ENCODE measurements at regions not wholly inside any gene's neighbourhood (a gene's known extent, or its start where the extent isn't known, plus 50 kb on each side); places are given as distances from the start of the nearest gene placed in this dataset.
"Not testable (repeated sequence)": the region's sequence is repeated elsewhere in the genome, so short reads cannot be mapped to it uniquely, and the experiment has no call there.

- intact Hi-C loops (cut with DNase I) = no loop called here
- DNase-seq (ENCODE audit: low spot score) = no peak
Measured at GRCh38 chr13:56528040-56528790, 612.5 kb upstream of the PRR20A start.

DNA sequence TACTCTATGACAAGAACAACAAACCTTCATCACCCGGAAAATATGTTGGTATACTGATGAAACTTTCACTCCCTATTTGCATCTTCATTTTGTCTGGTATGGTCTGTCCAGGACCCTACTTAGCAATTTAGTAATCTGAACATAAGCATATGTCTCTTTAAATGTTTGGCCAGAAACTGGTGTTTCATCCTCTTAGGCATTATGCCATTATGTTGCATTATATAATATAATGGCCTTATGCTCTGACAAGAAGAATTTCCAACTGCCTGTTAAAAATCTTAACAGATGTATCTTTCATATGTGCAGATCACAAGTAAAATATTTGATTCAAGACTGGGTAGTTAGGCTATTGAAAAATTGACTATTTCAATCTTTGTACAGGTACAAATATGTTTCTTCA is 610.6 kb upstream of the PRR20A start:
- intact Hi-C loops (cut with DNase I) = no loop called here
- DNase-seq (ENCODE audit: low spot score) = no peak

DNA sequence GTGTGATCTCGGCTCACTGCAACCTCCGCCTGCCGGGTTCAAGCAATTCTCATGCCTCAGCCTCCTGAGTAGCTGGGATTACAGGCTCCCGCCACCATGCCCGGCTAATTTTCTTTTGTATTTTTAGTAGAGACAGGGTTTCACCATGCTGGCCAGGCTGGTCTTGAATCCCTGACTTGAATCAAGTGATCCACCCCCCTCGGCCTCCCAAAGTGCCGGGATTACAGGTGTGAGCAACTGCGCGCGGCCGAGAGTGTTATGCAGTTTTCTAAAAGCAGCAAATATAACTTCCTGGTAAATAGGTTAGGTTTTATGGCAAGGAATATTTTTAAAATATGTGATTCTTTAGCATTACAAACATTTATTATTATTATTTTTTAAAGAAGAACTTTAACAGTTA is 592.8 kb upstream of the PRR20A start:
- intact Hi-C loops (cut with DNase I); DNase-seq (ENCODE audit: low spot score): not testable (repeated sequence)

DNA sequence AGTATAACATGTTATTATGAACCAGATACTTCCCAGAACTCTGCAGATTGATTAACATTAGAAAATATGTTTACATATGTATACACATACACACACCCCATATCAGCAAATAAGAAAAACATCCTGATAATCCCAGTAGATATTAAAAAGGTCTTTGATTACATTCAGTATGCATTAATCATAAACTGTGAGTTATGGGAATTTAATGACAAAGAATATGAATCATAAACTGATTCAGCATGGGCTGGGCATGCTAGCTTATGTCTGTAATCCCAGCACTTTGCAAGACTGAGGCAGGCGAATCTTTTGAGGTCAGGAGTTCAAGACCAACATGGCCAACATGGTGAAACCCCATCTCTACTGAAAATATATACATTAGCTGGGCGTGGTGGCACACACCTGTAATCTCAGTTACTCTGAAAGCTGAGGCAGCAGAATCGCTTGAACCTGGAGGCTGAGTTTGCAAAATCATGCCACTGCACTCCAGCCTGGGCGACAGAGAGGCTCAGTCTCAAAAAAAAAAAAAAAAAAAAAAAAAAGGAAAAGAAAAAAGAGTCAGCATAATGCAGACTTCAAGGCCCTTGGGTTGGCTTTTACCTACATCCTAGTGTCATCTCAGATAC is 581.9 kb upstream of the PRR20A start:
- intact Hi-C loops (cut with DNase I) = no loop called here
- DNase-seq (ENCODE audit: low spot score) = no peak

GRCh38 chr13:56561327-56561726 is 579.4 kb upstream of the PRR20A start:
- intact Hi-C loops (cut with DNase I) = no loop called here
- DNase-seq (ENCODE audit: low spot score) = no peak

- intact Hi-C loops (cut with DNase I) = no loop called here
- DNase-seq (ENCODE audit: low spot score) = no peak
Measured at GRCh38 chr13:56563663-56564062, 577.1 kb upstream of the PRR20A start.

- intact Hi-C loops (cut with DNase I) = no loop called here
- no peak for DNase-seq (ENCODE audit: low spot score)
Measured at GRCh38 chr13:56586976-56587375, 553.7 kb upstream of the PRR20A start.

GRCh38 chr13:56615572-56615971 is 525.1 kb upstream of the PRR20A start:
- DNase-seq (ENCODE audit: low spot score) = no peak
- intact Hi-C loops (cut with DNase I) = no loop called here

GRCh38 chr13:56622840-56623239 is 517.9 kb upstream of the PRR20A start:
- intact Hi-C loops (cut with DNase I) = no loop called here
- DNase-seq (ENCODE audit: low spot score) = no peak

DNA sequence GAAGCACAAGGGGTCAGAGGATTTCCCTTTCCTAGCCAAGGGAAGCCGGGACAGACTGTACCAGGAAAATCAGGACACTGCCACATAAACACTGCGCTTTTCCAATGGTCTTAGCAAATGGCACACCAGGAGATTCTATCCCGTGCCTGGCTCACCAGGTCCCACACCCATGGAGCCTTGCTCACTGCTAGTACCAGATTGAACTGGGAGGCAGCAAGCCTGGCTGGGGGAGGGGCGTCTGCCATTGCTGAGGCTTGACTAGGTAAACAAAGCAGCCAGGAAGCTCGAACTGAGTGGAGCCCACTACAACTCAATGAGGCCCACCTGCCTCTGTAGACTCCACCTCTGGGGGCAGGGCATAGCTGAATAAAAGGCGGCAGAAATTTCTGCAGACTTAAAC is 511.8 kb upstream of the PRR20A start:
- intact Hi-C loops (cut with DNase I); DNase-seq (ENCODE audit: low spot score): not testable (repeated sequence)

DNA sequence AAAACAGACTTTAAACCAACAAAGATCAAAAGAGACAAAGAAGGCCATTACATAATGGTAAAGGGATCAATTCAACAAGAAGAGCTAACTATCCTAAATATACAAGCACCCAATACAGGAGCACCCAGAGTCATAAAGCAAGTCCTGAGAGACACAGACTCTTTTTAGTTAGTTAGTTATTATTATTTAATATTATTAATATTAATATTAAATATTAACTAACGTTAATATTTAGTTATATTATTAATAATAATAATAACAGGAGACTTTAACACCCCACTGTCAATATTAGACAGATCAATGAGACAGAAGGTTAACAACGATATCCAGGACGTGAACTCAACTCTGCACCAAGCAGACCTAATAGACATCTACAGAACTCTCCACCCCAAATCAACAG is 509.7 kb upstream of the PRR20A start:
- intact Hi-C loops (cut with DNase I); DNase-seq (ENCODE audit: low spot score): not testable (repeated sequence)

DNA sequence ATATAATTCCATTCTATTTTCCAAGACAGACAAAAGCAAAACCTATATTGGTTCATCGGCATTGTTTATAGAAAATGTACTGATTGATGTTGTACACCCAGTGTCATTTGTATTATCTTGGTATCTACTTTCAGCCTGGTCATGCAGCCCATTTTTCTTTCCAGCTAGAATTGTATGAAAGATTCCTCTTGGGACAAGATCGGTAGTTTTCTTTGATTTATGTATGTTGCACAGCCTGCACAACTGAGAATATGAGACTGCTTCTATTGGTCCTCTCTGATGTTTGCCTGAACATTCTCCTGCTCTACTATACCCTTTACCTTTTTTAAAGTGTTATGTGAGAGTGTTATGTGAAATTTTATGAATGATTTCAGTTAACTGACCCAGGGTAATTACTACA is 487.7 kb upstream of the PRR20A start:
- intact Hi-C loops (cut with DNase I) = no loop called here
- no peak for DNase-seq (ENCODE audit: low spot score)

- DNase-seq (ENCODE audit: low spot score) = peak; percentile 79
- intact Hi-C loops (cut with DNase I) = no loop called here
Measured at GRCh38 chr13:56659041-56659471, 481.7 kb upstream of the PRR20A start.

DNA sequence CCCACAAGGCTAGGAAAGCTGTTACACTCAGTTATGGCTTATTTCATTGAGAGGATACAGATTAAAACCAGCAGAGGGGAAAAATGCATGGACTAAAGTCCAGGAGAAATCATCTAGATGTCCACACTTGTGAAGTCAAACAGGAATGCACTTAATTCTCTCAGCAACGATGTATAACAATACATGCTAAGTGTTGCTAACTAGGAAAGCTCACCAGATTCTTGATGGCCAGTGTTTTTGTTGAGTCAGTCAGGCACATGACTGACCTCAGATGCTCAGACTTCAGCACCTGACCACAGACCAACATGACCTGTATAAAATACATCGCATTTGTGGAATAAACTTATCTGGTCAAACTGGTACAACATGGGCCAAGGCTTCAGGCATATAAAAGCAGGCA is 470.2 kb upstream of the PRR20A start:
- intact Hi-C loops (cut with DNase I) = no loop called here
- no peak for DNase-seq (ENCODE audit: low spot score)

- no peak for DNase-seq (ENCODE audit: low spot score)
- intact Hi-C loops (cut with DNase I) = no loop called here
Measured at GRCh38 chr13:56681404-56681803, 459.3 kb upstream of the PRR20A start.

- intact Hi-C loops (cut with DNase I) = no loop called here
- no peak for DNase-seq (ENCODE audit: low spot score)
Measured at GRCh38 chr13:56687131-56687530, 453.6 kb upstream of the PRR20A start.

DNA sequence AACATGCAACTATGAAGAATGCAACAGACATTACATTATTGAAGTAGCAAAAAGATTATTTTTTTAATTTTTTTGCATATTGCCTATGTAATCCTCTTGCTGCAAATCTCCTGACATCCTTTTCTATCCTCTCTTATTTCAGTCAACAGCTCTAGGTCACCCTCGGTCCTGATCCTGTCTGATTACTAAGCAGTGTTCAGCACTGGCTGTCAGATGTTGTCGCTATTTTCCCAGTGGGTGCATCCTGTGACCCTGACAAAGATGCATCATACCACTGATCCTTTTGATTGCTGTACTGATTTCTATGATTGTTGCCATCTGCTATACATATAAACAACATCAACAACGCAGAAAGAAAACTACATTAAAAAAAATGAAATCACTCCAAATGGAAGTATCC is 443.7 kb upstream of the PRR20A start:
- DNase-seq (ENCODE audit: low spot score) = no peak
- intact Hi-C loops (cut with DNase I) = no loop called here

- intact Hi-C loops (cut with DNase I) = no loop called here
Measured at GRCh38 chr13:56700324-56700723, 440.4 kb upstream of the PRR20A start.

GRCh38 chr13:56706485-56706884 is 434.2 kb upstream of the PRR20A start:
- DNase-seq (ENCODE audit: low spot score) = no peak
- intact Hi-C loops (cut with DNase I) = no loop called here

More at GRCh38 chr13:56700324-56700723, 440.4 kb upstream of the PRR20A start:
- DNase-seq (ENCODE audit: low spot score) = no peak

DNA sequence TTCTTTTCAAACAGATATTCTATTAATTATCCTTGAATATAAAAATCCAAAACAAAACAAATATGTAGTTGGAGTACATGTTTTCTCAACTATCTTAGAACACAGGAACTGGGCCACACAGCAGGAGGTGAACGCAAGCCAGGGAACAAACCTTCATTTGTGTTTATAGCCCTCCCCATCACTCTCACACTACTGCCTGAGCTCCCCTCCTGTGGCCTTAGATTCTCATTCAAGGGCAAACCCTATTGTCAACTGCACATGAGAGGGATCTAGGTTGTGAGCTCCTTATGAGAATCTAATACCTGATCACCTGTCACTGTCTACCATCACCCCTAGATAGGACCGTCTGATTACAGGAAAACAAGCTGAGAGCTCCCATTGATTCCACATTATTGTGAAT is 427.1 kb upstream of the PRR20A start:
- intact Hi-C loops (cut with DNase I) = no loop called here
- no peak for DNase-seq (ENCODE audit: low spot score)

DNA sequence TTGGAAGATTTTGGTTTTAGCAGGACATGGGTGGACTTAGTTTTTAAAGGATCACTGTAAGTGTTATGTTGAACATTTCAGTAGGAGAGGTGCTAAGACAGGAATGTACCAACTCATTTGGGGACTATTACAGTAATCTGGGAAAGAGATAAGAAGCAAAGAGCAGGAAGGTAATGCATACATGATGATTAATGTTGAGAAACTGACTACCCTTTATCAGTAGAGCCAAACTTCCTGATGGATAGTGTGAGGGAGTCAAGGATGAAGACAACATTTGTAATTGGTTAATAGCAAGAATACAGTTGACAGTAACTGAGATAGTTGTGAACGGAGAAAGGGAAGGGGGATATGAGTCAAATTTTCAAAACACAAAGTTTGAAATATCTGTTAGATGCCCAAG is 421.9 kb upstream of the PRR20A start:
- no peak for DNase-seq (ENCODE audit: low spot score)
- intact Hi-C loops (cut with DNase I) = no loop called here

Measured in posterior vena cava (tissue), 2 donors.